ENCODE measurements at regions not wholly inside any gene's neighbourhood (a gene's known extent, or its start where the extent isn't known, plus 50 kb on each side); places are given as distances from the start of the nearest gene placed in this dataset.

DNA sequence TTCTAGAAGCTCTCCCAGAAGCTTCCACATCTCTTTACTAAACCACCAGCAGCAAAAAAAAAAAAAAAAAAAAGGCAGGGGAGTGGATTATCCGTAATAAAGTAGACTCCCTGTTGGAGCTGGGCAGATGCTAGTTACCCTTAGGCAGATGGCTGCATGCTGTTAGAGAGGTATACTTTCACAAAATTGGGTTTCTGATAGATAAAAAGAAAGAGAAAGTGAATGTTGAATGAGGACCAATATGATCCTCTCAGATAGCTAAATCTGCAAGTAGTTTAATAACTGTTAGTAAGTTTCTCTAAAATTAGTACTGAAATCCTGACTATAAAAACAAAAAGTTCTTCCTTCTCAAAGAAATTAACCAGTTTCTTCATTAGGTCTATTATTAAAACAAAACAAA lies 195.4 kb downstream of the ANAPC10 start:
- no peak for DNase-seq

DNA sequence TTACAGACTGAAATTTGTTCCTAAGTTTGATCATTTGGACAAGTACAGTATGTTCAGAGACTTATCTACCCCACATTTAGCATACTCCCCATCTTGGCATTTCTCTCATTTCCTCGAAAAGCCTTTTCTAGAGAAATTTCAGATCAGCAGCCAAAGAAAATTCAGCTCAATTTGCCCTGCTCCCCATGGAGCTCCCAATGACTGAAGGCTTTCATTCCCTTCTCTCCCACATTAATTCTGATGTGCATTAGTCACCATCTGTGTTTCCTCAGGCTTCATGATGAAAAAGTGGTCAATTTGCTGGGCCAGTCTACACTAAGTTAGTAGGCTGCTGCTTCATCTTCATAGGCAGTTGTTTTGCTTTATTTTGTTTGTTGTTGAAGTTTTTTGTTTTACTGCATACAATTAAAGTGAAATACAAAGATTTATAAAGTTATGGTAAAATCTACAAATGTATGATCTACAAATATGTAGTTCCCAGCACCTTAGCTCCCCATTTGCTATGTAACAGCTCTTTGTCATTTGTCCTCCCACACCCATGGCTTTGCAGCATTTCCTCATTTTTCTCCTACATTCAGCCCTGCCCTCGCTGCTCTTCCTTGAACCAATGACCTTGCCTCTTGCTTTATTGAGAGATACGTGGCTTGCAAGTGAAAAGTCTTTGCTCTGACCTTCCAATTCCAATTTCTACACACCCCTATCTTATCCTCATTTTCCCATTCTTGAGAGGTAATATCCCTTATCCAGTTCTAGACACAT lies 193.9 kb downstream of the ANAPC10 start:
- DNase-seq: no peak

DNA sequence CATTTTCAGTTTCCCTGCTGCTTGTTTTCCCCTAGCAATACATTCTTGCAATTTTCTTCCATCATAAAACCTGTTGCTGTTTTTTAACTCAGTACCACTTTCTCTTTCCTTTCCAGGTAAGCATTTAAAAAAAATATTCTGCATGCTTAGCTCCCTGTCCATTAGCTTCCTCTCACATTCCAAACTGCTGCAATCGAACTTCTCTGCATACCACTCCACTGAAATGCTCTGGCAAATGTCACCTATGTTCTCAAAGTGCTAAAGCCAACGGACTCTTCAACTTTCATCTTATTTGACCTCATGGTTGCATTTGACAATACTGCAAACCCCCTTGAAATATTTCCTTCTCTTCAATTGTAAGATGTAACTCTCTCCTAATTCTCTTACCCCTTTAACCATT lies 192.7 kb downstream of the ANAPC10 start:
- DNase-seq: no peak

DNA sequence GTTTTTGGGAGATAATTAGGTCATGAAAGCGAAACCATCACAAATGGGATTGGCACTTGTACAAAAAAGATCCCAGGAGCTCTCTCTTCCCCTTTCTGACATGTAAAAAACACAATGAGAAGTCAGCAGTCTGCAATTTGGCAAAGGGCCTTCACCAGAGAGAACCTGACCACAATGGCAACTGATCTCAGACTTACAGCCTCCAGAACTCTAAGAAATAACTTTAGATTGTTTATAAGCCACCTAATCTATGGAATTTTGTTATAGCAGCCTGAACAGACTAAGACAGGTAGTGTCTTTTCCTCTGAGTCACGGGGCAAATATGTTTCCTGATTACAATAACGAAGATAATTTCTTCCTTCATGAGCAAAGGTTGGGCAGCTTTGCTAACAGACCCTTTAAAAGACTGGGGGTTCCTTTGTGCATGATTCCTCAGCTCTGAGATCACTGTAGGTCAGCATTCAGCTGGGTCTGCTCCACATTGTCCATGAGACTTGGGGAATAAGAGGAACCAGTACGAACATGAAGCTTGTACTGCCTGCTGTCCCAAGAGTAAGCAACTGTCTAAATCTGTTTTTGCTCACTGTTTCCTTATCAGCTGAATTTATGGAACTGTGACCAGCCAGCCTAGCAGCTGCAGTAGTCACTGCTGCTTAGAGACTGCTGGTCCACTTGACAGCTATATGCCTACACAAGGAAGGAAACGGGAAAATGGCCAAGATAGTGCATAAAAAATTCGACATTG lies 191.6 kb downstream of the ANAPC10 start:
- DNase-seq: peak in 1 of 56 donors; percentile 0

DNA sequence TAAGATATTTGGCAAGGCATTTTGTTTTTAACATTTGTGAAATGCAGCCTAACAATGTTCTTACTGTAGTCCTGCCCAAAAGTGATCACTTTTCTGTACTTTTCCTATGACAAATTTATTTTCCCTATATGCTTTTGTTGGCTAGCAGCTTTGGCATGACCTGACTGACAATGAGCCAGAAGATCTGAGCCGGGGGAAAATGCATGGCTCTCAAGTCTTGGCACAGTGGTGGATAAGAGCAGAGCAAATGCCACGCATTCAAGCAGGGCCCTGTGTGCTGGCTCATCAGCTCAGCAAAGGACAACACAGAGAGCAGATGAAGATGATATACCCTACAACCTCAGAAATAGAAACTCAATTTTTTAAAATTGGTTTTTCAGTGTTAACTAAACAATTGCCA lies 187.3 kb downstream of the ANAPC10 start:
- no peak for DNase-seq

All from nucleus accumbens (tissue), 56 donors.